ENCODE measurements at regions not wholly inside any gene's neighbourhood (a gene's known extent, or its start where the extent isn't known, plus 50 kb on each side); places are given as distances from the start of the nearest gene placed in this dataset.

GRCh38 chr3:40593351-40593750, 68.6 kb downstream of the ZNF621 start:
- no peak overlapping the region for H3K4me3 ChIP-seq (ENCODE audit: low read depth in 1 of 5, low read length in 5 of 5)
- H3K9me3 ChIP-seq (ENCODE audit: control insufficient read depth in 5 of 5, low read length in 5 of 5), result no peaks in the 10 kb centered on the region
- H3K27me3 ChIP-seq (ENCODE audit: control insufficient read depth in 5 of 5, insufficient read depth in 4 of 5, low read length in 5 of 5), result no peaks in the 10 kb centered on the region
- H3K27ac ChIP-seq (ENCODE audit: low read depth, low read length), result no peak overlapping the region
- no peaks in the 10 kb centered on the region for H3K36me3 ChIP-seq (ENCODE audit: control insufficient read depth in 5 of 5, insufficient read depth in 5 of 5, low read length in 5 of 5)
- no peak overlapping the region for H3K9ac ChIP-seq (ENCODE audit: low read length in 5 of 5)
- H3K4me1 ChIP-seq (ENCODE audit: control insufficient read depth in 5 of 5, insufficient read depth in 5 of 5, low read length in 5 of 5), result peaks cover 0 to 8% (median 0%) of the 10 kb centered on the region in 5 donors

GRCh38 chr3:40597441-40597840, 72.7 kb downstream of the ZNF621 start:
- H3K9ac ChIP-seq (ENCODE audit: low read length in 5 of 5), result no peak overlapping the region
- peaks cover 0 to under 1% (median 0%) of the 10 kb centered on the region in 5 donors for H3K9me3 ChIP-seq (ENCODE audit: control insufficient read depth in 5 of 5, low read length in 5 of 5)

GRCh38 chr3:40598338-40598737, 73.6 kb downstream of the ZNF621 start:
- H3K9me3 ChIP-seq (ENCODE audit: control insufficient read depth in 5 of 5, low read length in 5 of 5), result peaks cover 0 to 4% (median 0%) of the 10 kb centered on the region in 5 donors
- H3K4me3 ChIP-seq (ENCODE audit: low read depth in 1 of 5, low read length in 5 of 5), result no peak overlapping the region
- no peak overlapping the region for H3K9ac ChIP-seq (ENCODE audit: low read length in 5 of 5)
- H3K4me1 ChIP-seq (ENCODE audit: control insufficient read depth in 5 of 5, insufficient read depth in 5 of 5, low read length in 5 of 5), result peaks cover 0 to 8% (median 0%) of the 10 kb centered on the region in 5 donors
- H3K36me3 ChIP-seq (ENCODE audit: control insufficient read depth in 5 of 5, insufficient read depth in 5 of 5, low read length in 5 of 5), result no peaks in the 10 kb centered on the region
- H3K27me3 ChIP-seq (ENCODE audit: control insufficient read depth in 5 of 5, insufficient read depth in 4 of 5, low read length in 5 of 5), result no peaks in the 10 kb centered on the region
- no peak overlapping the region for H3K27ac ChIP-seq (ENCODE audit: low read depth, low read length)

More at GRCh38 chr3:40597441-40597840, 72.7 kb downstream of the ZNF621 start:
- H3K36me3 ChIP-seq (ENCODE audit: control insufficient read depth in 5 of 5, insufficient read depth in 5 of 5, low read length in 5 of 5), result no peaks in the 10 kb centered on the region
- no peak overlapping the region for H3K4me3 ChIP-seq (ENCODE audit: low read depth in 1 of 5, low read length in 5 of 5)
- no peaks in the 10 kb centered on the region for H3K27me3 ChIP-seq (ENCODE audit: control insufficient read depth in 5 of 5, insufficient read depth in 4 of 5, low read length in 5 of 5)
- peaks cover 0 to 8% (median 0%) of the 10 kb centered on the region in 5 donors for H3K4me1 ChIP-seq (ENCODE audit: control insufficient read depth in 5 of 5, insufficient read depth in 5 of 5, low read length in 5 of 5)
- no peak overlapping the region for H3K27ac ChIP-seq (ENCODE audit: low read depth, low read length)

GRCh38 chr3:40598962-40599361, 74.2 kb downstream of the ZNF621 start:
- H3K4me1 ChIP-seq (ENCODE audit: control insufficient read depth in 5 of 5, insufficient read depth in 5 of 5, low read length in 5 of 5), result peaks cover 0 to 8% (median 0%) of the 10 kb centered on the region in 5 donors
- H3K27ac ChIP-seq (ENCODE audit: low read depth, low read length), result no peak overlapping the region
- H3K9ac ChIP-seq (ENCODE audit: low read length in 5 of 5), result no peak overlapping the region
- H3K36me3 ChIP-seq (ENCODE audit: control insufficient read depth in 5 of 5, insufficient read depth in 5 of 5, low read length in 5 of 5), result no peaks in the 10 kb centered on the region
- H3K27me3 ChIP-seq (ENCODE audit: control insufficient read depth in 5 of 5, insufficient read depth in 4 of 5, low read length in 5 of 5), result no peaks in the 10 kb centered on the region
- H3K9me3 ChIP-seq (ENCODE audit: control insufficient read depth in 5 of 5, low read length in 5 of 5), result peaks cover 0 to 4% (median 0%) of the 10 kb centered on the region in 5 donors
- H3K4me3 ChIP-seq (ENCODE audit: low read depth in 1 of 5, low read length in 5 of 5), result no peak overlapping the region

GRCh38 chr3:40602778-40603385, 78.1 kb downstream of the ZNF621 start:
- peaks cover 0 to 4% (median 0%) of the 10 kb centered on the region in 5 donors for H3K9me3 ChIP-seq (ENCODE audit: control insufficient read depth in 5 of 5, low read length in 5 of 5)
- no peak overlapping the region for H3K27ac ChIP-seq (ENCODE audit: low read depth, low read length)
- H3K4me1 ChIP-seq (ENCODE audit: control insufficient read depth in 5 of 5, insufficient read depth in 5 of 5, low read length in 5 of 5), result no peaks in the 10 kb centered on the region
- H3K9ac ChIP-seq (ENCODE audit: low read length in 5 of 5), result no peak overlapping the region
- no peaks in the 10 kb centered on the region for H3K36me3 ChIP-seq (ENCODE audit: control insufficient read depth in 5 of 5, insufficient read depth in 5 of 5, low read length in 5 of 5)
- no peaks in the 10 kb centered on the region for H3K27me3 ChIP-seq (ENCODE audit: control insufficient read depth in 5 of 5, insufficient read depth in 4 of 5, low read length in 5 of 5)
- no peak overlapping the region for H3K4me3 ChIP-seq (ENCODE audit: low read depth in 1 of 5, low read length in 5 of 5)

GRCh38 chr3:40605960-40606359, 81.2 kb downstream of the ZNF621 start:
- H3K4me1 ChIP-seq (ENCODE audit: control insufficient read depth in 5 of 5, insufficient read depth in 5 of 5, low read length in 5 of 5), result no peaks in the 10 kb centered on the region
- no peaks in the 10 kb centered on the region for H3K27me3 ChIP-seq (ENCODE audit: control insufficient read depth in 5 of 5, insufficient read depth in 4 of 5, low read length in 5 of 5)
- H3K4me3 ChIP-seq (ENCODE audit: low read depth in 1 of 5, low read length in 5 of 5), result no peak overlapping the region
- no peak overlapping the region for H3K9ac ChIP-seq (ENCODE audit: low read length in 5 of 5)
- no peaks in the 10 kb centered on the region for H3K36me3 ChIP-seq (ENCODE audit: control insufficient read depth in 5 of 5, insufficient read depth in 5 of 5, low read length in 5 of 5)
- H3K9me3 ChIP-seq (ENCODE audit: control insufficient read depth in 5 of 5, low read length in 5 of 5), result peaks cover 0 to 4% (median 0%) of the 10 kb centered on the region in 5 donors
- H3K27ac ChIP-seq (ENCODE audit: low read depth, low read length), result no peak overlapping the region

- H3K9ac ChIP-seq (ENCODE audit: low read length in 5 of 5), result no peak overlapping the region
- no peak overlapping the region for H3K27ac ChIP-seq (ENCODE audit: low read depth, low read length)
- no peaks in the 10 kb centered on the region for H3K4me1 ChIP-seq (ENCODE audit: control insufficient read depth in 5 of 5, insufficient read depth in 5 of 5, low read length in 5 of 5)
- H3K27me3 ChIP-seq (ENCODE audit: control insufficient read depth in 5 of 5, insufficient read depth in 4 of 5, low read length in 5 of 5), result no peaks in the 10 kb centered on the region
- H3K9me3 ChIP-seq (ENCODE audit: control insufficient read depth in 5 of 5, low read length in 5 of 5), result no peaks in the 10 kb centered on the region
- H3K36me3 ChIP-seq (ENCODE audit: control insufficient read depth in 5 of 5, insufficient read depth in 5 of 5, low read length in 5 of 5), result no peaks in the 10 kb centered on the region
- H3K4me3 ChIP-seq (ENCODE audit: low read depth in 1 of 5, low read length in 5 of 5), result no peak overlapping the region
These were observed 83.3 kb downstream of the ZNF621 start for GRCh38 chr3:40608091-40608490.

GRCh38 chr3:40613306-40613705, 88.5 kb downstream of the ZNF621 start:
- Histone ChIP-seq H3K36me3 (ENCODE audit: control insufficient read depth in 5 of 5, insufficient read depth in 5 of 5, low read length in 5 of 5) (no peaks in the 10 kb centered on the region), H3K4me3 (ENCODE audit: low read depth in 1 of 5, low read length in 5 of 5) (no peak overlapping the region), H3K4me1 (ENCODE audit: control insufficient read depth in 5 of 5, insufficient read depth in 5 of 5, low read length in 5 of 5) (peaks cover 0 to 5% (median 0%) of the 10 kb centered on the region in 5 donors), H3K9ac (ENCODE audit: low read length in 5 of 5) (no peak overlapping the region), H3K27ac (ENCODE audit: low read depth, low read length) (no peak overlapping the region), H3K27me3 (ENCODE audit: control insufficient read depth in 5 of 5, insufficient read depth in 4 of 5, low read length in 5 of 5) (peaks cover 7 to 19% (median 14%) of the 10 kb centered on the region in 5 donors), H3K9me3 (ENCODE audit: control insufficient read depth in 5 of 5, low read length in 5 of 5) (no peaks in the 10 kb centered on the region)

- Histone ChIP-seq H3K9me3 (ENCODE audit: control insufficient read depth in 5 of 5, low read length in 5 of 5) (no peaks in the 10 kb centered on the region), H3K9ac (ENCODE audit: low read length in 5 of 5) (no peak overlapping the region), H3K36me3 (ENCODE audit: control insufficient read depth in 5 of 5, insufficient read depth in 5 of 5, low read length in 5 of 5) (no peaks in the 10 kb centered on the region), H3K4me3 (ENCODE audit: low read depth in 1 of 5, low read length in 5 of 5) (no peak overlapping the region), H3K27me3 (ENCODE audit: control insufficient read depth in 5 of 5, insufficient read depth in 4 of 5, low read length in 5 of 5) (peaks cover 7 to 20% (median 14%) of the 10 kb centered on the region in 5 donors), H3K27ac (ENCODE audit: low read depth, low read length) (no peak overlapping the region), H3K4me1 (ENCODE audit: control insufficient read depth in 5 of 5, insufficient read depth in 5 of 5, low read length in 5 of 5) (peaks cover 0 to 5% (median 4%) of the 10 kb centered on the region in 5 donors)
These were observed 90.6 kb downstream of the ZNF621 start for GRCh38 chr3:40615110-40615915.
